Effector memory CD4-positive, alpha-beta T cell (primary cell): ENCODE measurements at regions not wholly inside any gene's neighbourhood (a gene's known extent, or its start where the extent isn't known, plus 50 kb on each side); places are given as distances from the start of the nearest gene placed in this dataset.

ENCODE experiments used
- DNase-seq, 3 donors: peaks; one replicate each; pipeline ENCODE4 v3.0.0-alpha.2; 2020
- H3K27ac ChIP-seq: 2 replicates; pipeline ENCODE4 v1.7.0; 2013; ENCODE audit warnings: mild to moderate bottlenecking, low read length, moderate library complexity; ENCODE audit not compliant: insufficient read depth, poor library complexity, severe bottlenecking
- H3K27me3 ChIP-seq: replicated peaks from 2 replicates; pipeline ENCODE4 v1.7.0; 2013; ENCODE audit warnings: mild to moderate bottlenecking, low read length; ENCODE audit not compliant: insufficient read depth, control insufficient read depth, poor library complexity, severe bottlenecking
- H3K36me3 ChIP-seq: 2 replicates; pipeline ENCODE4 v1.7.0; 2013; ENCODE audit warnings: mild to moderate bottlenecking, low read length, moderate library complexity; ENCODE audit not compliant: control insufficient read depth, insufficient read depth
- H3K4me1 ChIP-seq: 2 replicates; pipeline ENCODE4 v1.7.0; 2013; ENCODE audit warnings: low read length, mild to moderate bottlenecking; ENCODE audit not compliant: control insufficient read depth, insufficient read depth, poor library complexity, severe bottlenecking
- H3K4me3 ChIP-seq: 2 replicates; pipeline ENCODE4 v1.7.0; 2013; ENCODE audit warnings: low read length, low read depth, mild to moderate bottlenecking; ENCODE audit not compliant: insufficient read depth, poor library complexity, severe bottlenecking
- H3K9me3 ChIP-seq: 2 replicates; pipeline ENCODE4 v1.7.0; 2013; ENCODE audit warnings: mild to moderate bottlenecking, low read length, moderate library complexity; ENCODE audit not compliant: control insufficient read depth

DNA sequence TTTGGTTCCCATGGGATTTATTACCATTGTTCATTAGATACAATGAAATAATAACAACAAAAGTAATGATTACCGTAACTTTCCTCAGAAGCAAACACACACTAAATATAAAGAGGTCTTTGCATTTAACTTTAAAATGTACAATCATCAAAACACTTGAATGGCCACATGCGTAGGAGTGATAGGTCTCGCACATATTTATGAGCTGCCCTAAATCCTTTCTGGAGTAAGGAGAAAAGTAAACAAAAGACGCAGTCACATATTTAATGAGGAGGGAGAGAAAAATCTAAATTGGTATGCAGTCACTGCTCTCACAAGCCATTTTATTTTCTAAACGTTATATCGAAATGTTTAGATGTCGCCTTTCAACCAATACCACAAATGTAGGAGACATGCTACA is 129.4 kb upstream of the TCF21 start:
- no peak for DNase-seq
- Histone ChIP-seq H3K27me3 (no peaks in the 10 kb centered on the region), H3K9me3 (no peaks in the 10 kb centered on the region), H3K36me3 (no peaks in the 10 kb centered on the region), H3K4me1 (no peaks in the 10 kb centered on the region), H3K4me3 (no peak overlapping the region), H3K27ac (no peak overlapping the region)

DNA sequence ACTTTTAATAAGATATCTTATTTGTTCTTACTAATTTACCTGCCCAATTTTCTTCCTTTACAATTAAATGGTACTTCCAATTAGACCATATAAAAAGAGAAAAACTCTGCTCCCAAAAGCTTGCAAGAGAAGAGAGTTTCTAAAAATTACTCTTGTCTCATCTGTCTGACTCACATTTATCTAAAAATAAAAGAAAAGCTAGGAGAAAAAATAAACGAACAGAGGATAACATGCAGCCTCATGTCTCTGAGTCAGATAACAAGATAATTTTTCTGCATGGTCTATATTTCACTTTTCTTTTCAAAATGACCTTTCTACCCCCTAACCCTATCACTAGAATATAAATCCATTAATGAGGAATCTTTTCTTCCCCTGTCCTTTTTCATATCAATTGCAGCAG is 127.2 kb upstream of the TCF21 start:
- H3K4me1 ChIP-seq = no peaks in the 10 kb centered on the region
- no peaks in the 10 kb centered on the region for H3K36me3 ChIP-seq
- DNase-seq = no peak
- no peak overlapping the region for H3K27ac ChIP-seq
- H3K9me3 ChIP-seq = no peaks in the 10 kb centered on the region
- H3K4me3 ChIP-seq = no peak overlapping the region
- H3K27me3 ChIP-seq = no peaks in the 10 kb centered on the region

DNA sequence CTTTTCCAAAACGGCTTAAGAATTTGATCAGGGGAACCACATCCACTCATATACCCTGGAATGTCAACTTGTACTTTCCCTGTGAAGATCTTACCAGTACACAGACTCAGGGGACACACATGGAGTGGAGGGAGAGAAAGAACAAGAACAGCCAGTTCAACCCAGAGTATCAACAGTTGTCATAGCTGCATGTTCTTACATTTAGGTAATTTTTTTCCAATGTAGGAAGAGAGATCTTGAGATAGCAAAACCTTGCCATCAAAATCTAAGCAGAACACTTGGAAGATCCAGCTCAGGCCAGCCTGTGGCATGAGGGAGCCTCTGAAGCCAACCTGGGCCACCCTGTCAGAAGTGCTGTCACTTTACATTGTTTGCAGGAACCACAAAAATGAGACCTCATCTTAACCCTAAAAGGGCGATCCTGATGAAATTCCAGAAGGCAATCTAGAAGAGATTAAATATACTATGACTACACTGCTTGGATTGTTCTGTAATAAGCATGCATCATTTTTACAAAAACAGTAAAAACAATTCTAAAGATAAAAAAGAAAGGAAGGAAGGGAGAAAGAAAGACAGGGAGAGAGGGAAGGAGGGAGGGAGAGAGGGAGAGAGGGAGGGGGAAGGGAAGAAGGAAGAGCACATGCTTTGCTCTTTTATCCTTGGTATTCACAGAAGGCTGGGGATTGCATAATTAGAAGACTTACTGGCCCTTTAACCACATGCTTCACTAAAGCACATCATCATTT is 124.7 kb upstream of the TCF21 start:
- H3K36me3 ChIP-seq = no peaks in the 10 kb centered on the region
- H3K4me3 ChIP-seq = no peak overlapping the region
- no peaks in the 10 kb centered on the region for H3K9me3 ChIP-seq
- no peak for DNase-seq
- H3K4me1 ChIP-seq = no peaks in the 10 kb centered on the region
- no peaks in the 10 kb centered on the region for H3K27me3 ChIP-seq
- H3K27ac ChIP-seq = no peak overlapping the region

DNA sequence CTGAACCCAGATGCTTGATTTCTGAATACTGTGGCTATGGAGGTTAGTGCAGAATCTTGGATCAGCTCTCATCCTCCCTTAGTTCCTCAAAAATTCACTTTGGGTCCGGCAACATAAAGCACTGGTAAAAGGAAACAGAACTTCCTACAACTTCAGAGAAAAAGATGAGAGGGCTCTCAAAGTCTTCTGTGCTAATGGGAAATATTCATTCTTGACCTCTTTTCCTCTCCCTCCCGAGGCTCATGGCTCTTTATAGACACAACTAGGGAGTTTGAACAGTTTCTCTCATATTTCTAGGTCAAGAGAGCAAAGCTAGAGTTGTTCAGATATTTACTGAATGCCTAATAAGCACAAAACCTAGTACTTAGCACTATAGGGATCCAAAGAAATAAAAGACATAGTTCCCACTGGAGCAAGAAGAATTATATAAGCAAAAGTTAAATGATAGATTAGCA is 124.1 kb upstream of the TCF21 start:
- Histone ChIP-seq H3K4me3 (no peak overlapping the region), H3K27ac (no peak overlapping the region), H3K27me3 (no peaks in the 10 kb centered on the region), H3K4me1 (no peaks in the 10 kb centered on the region), H3K9me3 (no peaks in the 10 kb centered on the region), H3K36me3 (no peaks in the 10 kb centered on the region)
- DNase-seq = no peak

DNA sequence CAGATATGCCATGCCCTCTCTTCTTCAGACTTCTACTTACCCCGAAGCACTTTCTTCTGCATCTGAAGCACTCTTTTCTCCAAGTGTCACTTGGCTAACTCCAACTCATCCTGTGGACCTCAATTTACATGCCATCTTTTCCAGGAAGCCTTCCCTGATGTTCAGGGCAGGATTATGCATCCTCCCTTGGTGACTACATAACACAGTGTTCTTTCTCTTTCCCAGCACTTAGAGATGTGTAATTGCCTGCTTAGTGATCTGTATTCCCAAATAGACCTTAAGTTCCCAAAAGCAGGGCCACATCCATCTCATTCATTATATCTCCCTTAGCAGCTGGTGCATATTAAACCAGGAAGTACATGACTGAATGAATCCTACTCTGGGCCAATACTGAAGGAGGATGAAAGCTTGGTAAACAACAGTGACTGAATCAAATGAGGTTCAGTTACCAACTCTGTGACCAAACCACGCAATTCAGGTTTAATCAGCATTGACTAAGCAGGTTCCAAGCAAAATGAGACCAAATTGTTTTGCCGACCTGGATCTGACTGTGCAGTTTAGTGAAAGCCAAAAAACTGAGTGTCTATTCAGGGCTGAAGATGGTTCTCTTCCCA is 121.4 kb upstream of the TCF21 start:
- Histone ChIP-seq H3K36me3 (no peaks in the 10 kb centered on the region), H3K27me3 (no peaks in the 10 kb centered on the region), H3K9me3 (no peaks in the 10 kb centered on the region), H3K27ac (no peak overlapping the region), H3K4me1 (no peaks in the 10 kb centered on the region), H3K4me3 (no peak overlapping the region)
- no peak for DNase-seq

DNA sequence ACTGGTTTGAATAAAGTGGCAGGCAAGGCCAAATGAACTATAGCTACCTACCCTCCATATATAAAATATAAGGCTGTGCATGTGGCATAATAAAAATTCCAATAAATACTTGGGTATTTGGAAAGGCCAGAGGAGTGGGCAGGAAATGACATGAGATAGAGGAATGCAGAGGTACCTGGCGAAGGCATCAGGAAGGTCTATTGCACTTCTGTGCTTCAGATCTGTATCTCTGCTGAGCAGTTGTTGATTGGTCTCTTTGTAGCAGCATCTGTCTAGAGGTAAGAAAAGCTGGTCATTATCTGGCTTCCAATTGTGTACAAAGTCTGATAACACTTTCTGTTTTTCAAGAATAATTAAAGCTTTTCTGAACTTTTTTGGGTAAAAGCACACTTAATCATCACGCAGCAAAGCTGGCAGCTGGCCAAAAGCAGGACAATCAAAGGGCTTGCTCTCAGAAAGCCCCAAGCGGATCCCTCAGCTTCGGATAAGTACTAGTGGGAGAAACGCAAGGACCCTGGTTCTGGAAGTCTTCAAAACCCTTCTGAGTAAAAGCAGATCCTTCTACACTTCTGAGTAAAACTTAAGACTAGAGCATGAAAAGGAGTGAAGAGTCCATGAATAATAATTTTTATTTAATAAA is 120.1 kb upstream of the TCF21 start:
- no peak overlapping the region for H3K27ac ChIP-seq
- no peak for DNase-seq

DNA sequence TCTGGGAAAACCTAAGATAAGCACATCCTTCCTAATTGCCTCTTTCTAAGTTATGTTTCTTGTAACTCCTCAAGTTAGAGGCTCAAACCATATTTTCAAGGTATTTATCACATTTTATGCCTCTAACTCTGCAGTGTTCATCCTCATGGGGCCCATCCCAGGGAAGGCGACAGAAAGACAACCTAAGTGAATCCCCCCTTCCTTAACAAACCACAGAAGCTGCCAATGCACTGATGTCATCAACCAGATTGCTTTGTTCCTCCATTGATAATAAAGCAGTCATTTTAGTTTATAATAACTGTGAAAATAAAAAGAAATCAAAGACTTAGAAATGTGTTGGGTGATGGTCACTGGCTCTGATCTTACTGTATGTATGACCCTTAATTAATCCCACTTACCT is 119.5 kb upstream of the TCF21 start:
- H3K27me3 ChIP-seq = no peaks in the 10 kb centered on the region
- no peaks in the 10 kb centered on the region for H3K36me3 ChIP-seq

More for the DNA sequence above, 120.1 kb upstream of the TCF21 start:
- Histone ChIP-seq H3K27me3 (no peaks in the 10 kb centered on the region), H3K36me3 (no peaks in the 10 kb centered on the region), H3K9me3 (no peaks in the 10 kb centered on the region), H3K4me1 (no peaks in the 10 kb centered on the region), H3K4me3 (no peak overlapping the region)

DNA sequence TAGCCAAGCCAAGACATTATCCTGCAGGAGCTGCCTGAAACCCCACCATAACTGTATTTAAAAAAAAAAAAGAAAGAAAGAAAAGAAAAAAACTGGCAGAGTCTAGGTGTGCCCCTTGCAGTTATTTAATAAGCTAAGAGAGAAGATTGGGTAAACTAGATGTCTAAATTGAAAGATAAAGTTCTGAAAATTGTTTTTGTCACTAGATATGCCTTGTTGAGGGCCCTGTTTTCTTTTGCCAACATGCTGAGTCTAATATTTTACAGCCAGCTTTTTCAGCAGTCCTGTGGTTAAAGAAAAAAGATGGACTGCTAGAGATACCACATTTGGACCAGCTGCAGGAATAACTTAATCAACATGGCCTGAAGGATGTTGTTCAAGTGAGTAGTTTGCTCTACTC is 116.3 kb upstream of the TCF21 start:
- no peaks in the 10 kb centered on the region for H3K27me3 ChIP-seq
- no peak for DNase-seq
- no peaks in the 10 kb centered on the region for H3K36me3 ChIP-seq
- H3K4me1 ChIP-seq = no peaks in the 10 kb centered on the region
- H3K4me3 ChIP-seq = no peak overlapping the region
- no peak overlapping the region for H3K27ac ChIP-seq
- no peaks in the 10 kb centered on the region for H3K9me3 ChIP-seq

More for the DNA sequence above, 119.5 kb upstream of the TCF21 start:
- no peak for DNase-seq
- no peaks in the 10 kb centered on the region for H3K4me1 ChIP-seq
- no peaks in the 10 kb centered on the region for H3K9me3 ChIP-seq
- no peak overlapping the region for H3K4me3 ChIP-seq
- no peak overlapping the region for H3K27ac ChIP-seq

DNA sequence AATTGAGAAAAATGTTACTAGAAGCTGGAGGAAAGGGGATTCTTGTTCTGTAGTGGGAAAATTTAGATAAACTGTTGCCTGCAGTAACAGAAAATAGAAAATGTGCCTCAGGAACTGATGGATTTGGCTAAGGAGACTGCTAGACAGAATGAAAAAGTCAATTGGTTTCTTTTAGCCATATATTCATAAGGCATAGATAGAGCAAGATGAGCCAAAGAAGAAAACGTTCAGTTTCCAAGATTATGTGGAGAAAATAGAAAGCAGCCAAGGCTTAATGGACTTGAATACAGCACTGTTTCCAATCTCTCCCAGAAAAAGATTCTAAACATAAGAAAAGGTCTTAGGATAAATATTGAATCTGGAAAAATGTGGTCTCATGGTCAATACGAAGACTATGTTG is 115.1 kb upstream of the TCF21 start:
- H3K27me3 ChIP-seq = no peaks in the 10 kb centered on the region
- no peak for DNase-seq
- H3K36me3 ChIP-seq = no peaks in the 10 kb centered on the region
- no peak overlapping the region for H3K4me3 ChIP-seq
- no peaks in the 10 kb centered on the region for H3K9me3 ChIP-seq
- no peak overlapping the region for H3K27ac ChIP-seq
- no peaks in the 10 kb centered on the region for H3K4me1 ChIP-seq

DNA sequence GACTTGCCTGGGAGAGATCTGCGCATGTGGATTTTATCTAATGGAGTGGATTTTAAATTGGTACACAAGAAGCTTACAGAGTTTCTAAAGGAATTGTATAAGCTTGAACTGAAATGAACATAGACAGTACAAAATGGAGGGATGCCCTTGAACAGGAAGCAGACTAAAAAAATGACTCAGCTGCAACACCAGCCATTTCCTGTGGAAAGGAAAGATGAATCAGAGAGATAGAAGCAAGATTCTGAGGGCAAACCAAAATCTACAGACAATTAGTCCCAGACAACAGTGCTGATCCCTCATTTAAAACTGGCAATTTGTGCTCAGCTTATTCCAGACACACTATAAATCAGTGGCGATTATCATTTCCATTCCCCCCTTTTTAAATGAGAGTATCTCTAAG is 114.6 kb upstream of the TCF21 start:
- H3K27me3 ChIP-seq = no peaks in the 10 kb centered on the region
- no peak for DNase-seq
- no peaks in the 10 kb centered on the region for H3K9me3 ChIP-seq
- no peak overlapping the region for H3K4me3 ChIP-seq
- H3K4me1 ChIP-seq = no peaks in the 10 kb centered on the region
- no peaks in the 10 kb centered on the region for H3K36me3 ChIP-seq
- H3K27ac ChIP-seq = no peak overlapping the region
